ENCODE measurements at regions not wholly inside any gene's neighbourhood (a gene's known extent, or its start where the extent isn't known, plus 50 kb on each side); places are given as distances from the start of the nearest gene placed in this dataset.
A peak's percentile ranks its signal among the peaks of the same experiment; 100 is the strongest.

- DNase-seq (ENCODE audit: low read depth): no peak
These were observed 84.6 kb upstream of the MAX start for GRCh38 chr14:65186951-65187350.

- no peak for DNase-seq (ENCODE audit: low read depth)
These were observed 85.2 kb upstream of the MAX start for GRCh38 chr14:65187421-65188049.

GRCh38 chr14:65190312-65190711 lies 88.0 kb upstream of the MAX start:
- no peak for DNase-seq (ENCODE audit: low read depth)

GRCh38 chr14:65191716-65192115 lies 89.4 kb upstream of the MAX start:
- no peak for DNase-seq (ENCODE audit: low read depth)

- DNase-seq (ENCODE audit: low read depth): no peak
These were observed 90.4 kb upstream of the MAX start for GRCh38 chr14:65192686-65193085.

- DNase-seq (ENCODE audit: low read depth): no peak
These were observed 91.7 kb upstream of the MAX start for GRCh38 chr14:65193916-65194590.

- no peak for DNase-seq (ENCODE audit: low read depth)
These were observed 92.9 kb upstream of the MAX start for GRCh38 chr14:65195042-65195719.

GRCh38 chr14:65198346-65198745 lies 96.0 kb upstream of the MAX start:
- DNase-seq (ENCODE audit: low read depth): no peak

GRCh38 chr14:65200454-65200853 lies 98.1 kb upstream of the MAX start:
- no peak for DNase-seq (ENCODE audit: low read depth)

- no peak for DNase-seq (ENCODE audit: low read depth)
These were observed 101.3 kb upstream of the MAX start for GRCh38 chr14:65203574-65203973.

- DNase-seq (ENCODE audit: low read depth): no peak
These were observed 101.7 kb upstream of the MAX start for GRCh38 chr14:65204056-65204455.

GRCh38 chr14:65206078-65206447 lies 103.7 kb upstream of the MAX start:
- no peak for DNase-seq (ENCODE audit: low read depth)

GRCh38 chr14:65206448-65207096 lies 104.3 kb upstream of the MAX start:
- DNase-seq (ENCODE audit: low read depth): no peak

GRCh38 chr14:65208548-65208947 lies 106.2 kb upstream of the MAX start:
- no peak for DNase-seq (ENCODE audit: low read depth)

GRCh38 chr14:65210118-65210821 lies 108.0 kb upstream of the MAX start:
- no peak for DNase-seq (ENCODE audit: low read depth)

GRCh38 chr14:65210822-65211182 lies 108.5 kb upstream of the MAX start:
- no peak for DNase-seq (ENCODE audit: low read depth)

GRCh38 chr14:65211341-65211987 lies 109.1 kb upstream of the MAX start:
- DNase-seq (ENCODE audit: low read depth): no peak

- DNase-seq (ENCODE audit: low read depth): no peak
These were observed 111.0 kb upstream of the MAX start for GRCh38 chr14:65213316-65213715.

GRCh38 chr14:65214741-65215140 lies 112.4 kb upstream of the MAX start:
- DNase-seq (ENCODE audit: low read depth): no peak

GRCh38 chr14:65219353-65219752 lies 117.0 kb upstream of the MAX start:
- no peak for DNase-seq (ENCODE audit: low read depth)

- peak; percentile 37 for DNase-seq (ENCODE audit: low read depth)
These were observed 120.1 kb upstream of the MAX start for GRCh38 chr14:65222440-65222858.

- DNase-seq (ENCODE audit: low read depth): no peak
These were observed 121.3 kb upstream of the MAX start for GRCh38 chr14:65223636-65224035.

Data from activated T-helper 9 cell treated with anti-CD3 and anti-CD28 coated beads, Interleukin-2, amount 50 U/mL, for 16 hours (primary cell).